Esophagus mucosa (tissue), 1 donor: ENCODE measurements at regions not wholly inside any gene's neighbourhood (a gene's known extent, or its start where the extent isn't known, plus 50 kb on each side); places are given as distances from the start of the nearest gene placed in this dataset.
"Not testable (repeated sequence)": the region's sequence is repeated elsewhere in the genome, so short reads cannot be mapped to it uniquely, and the experiment has no call there.

Experiments used
- ATAC-seq: fragments of 200-7000 bp; cut with Tn5 transposase; one replicate; pipeline ENCODE4 v1.9.1; 2020
- donor health status: DM: yes; HTN: yes; CAD: no.

GRCh38 chr3:72660270-72661114 is 187.8 kb downstream of the SHQ1 start:
- peak; percentile 75 for ATAC-seq

GRCh38 chr3:72659596-72659995 is 188.6 kb downstream of the SHQ1 start:
- ATAC-seq, result no peak

DNA sequence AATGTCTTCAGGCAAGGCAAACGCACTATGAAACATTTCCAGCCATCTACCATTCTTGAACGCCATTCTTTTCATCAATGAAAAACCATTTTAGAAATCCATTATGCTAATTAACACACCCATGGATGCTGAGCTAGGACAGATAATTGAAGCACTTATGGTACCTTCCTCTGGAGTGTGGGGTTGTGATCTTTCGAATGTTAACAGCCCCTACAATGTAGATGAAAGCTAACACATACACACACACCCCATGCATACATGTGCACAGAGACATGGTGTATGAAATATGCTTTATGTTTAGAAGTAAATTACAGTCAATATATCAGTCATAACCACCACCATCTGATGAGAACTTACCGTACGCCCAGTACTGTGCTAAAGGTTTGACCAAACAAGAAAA is 189.1 kb downstream of the SHQ1 start:
- ATAC-seq, result no peak

DNA sequence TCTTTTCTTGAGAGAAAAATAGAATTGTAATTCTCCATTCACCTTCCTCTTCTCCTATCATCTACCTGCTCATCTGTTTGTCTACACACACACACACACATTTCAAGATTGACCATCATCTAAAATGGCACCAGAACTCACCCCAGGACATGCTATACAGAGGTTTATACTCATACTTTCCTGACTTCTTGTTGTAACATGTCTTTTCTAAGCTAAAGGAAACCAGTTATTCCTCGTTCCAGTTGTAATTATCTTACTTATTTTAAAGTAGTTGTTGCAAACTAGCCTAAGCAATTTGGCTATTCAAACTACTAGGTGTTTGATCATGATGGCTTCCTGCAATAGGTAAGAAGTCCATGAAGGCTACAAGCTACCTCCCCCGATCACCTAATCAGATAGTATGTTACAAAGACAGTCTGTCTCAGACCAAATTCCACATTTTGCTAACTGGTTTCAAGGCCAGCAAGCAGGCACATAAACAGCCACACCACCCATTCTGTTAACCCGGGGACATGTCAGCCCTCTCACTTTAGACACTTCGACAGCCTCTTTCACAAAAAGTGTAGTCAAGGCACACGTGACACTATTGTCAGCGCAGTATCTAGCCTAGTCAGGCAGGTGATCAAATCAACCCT is 189.7 kb downstream of the SHQ1 start:
- ATAC-seq, result peak; percentile 17

DNA sequence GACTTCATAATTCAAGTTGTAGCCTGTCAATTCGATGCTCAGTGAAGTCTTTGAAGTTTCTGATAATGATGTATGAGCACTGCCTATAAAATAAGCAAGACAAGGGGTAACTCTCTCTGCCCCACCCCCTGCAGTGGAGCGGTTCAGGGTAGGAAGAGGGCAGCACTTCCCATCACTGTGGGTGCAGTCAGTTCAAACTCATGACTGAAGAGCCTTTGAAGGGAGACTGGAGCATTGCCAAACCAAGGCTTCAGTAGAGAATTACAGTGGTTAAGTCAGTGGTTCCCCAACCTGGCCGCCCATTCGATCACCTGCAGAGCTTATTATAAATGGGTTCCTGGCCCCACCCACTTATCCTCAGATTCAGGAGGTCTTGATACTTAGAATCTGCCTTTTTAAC is 190.6 kb downstream of the SHQ1 start:
- ATAC-seq, result peak; percentile 63

DNA sequence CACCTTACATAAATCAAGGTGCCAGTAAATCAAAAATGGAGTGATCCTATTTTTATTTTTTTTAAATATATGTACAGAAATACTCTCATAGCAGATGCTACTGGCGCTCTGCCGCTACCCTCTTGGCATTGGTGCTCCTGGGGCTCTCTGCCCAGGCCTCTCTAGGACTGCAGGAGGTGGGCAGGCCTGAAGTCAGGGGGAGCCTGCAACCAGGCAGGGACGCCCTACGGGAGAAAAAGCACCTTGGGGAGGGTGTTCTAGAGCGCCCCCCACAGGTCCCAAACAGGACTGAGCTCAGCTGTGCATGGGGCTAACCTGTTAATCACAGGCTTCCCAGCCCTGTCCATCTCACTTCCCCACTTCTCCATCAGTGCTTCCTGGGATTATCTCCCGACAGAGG is 192.5 kb downstream of the SHQ1 start:
- ATAC-seq, result no peak

DNA sequence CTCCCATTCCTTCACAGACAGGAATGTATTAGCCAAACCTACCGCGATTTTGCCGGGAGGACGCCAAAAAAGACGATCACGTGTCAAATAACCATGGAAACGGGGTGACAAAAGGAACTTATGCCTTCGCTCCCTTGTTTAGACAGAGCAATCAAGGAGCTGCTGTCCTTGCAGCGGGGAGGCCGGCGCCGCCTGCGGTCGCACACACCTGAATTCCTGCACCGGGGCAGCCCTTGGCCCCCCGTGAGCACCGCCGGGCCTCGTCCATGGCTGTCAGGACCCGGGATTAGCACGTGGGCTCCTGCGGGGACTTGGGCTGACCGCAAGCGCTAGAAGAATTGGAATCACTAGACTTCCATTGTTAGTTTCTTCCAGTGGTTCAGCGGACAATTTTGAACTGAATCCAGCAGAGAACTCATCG is 193.1 kb downstream of the SHQ1 start:
- ATAC-seq, result peak; percentile 23

GRCh38 chr3:72652395-72652794 is 195.8 kb downstream of the SHQ1 start:
- no peak for ATAC-seq

DNA sequence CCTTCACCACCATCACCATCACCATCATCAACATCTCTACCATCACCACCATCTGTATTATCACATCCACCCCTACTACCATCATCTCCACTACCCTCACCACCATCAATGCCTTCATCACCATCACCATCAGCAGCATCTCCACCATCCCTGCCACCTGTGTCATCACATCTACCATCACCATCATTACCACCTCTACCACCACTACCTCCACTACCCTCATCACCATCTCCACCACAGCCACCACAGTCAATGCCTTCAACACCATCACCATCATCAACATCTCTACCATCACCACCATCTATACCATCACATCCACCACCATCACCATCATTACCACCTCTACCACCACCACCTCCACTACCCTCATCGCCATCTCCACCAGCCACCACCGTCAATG is 196.7 kb downstream of the SHQ1 start:
- ATAC-seq, result no peak

DNA sequence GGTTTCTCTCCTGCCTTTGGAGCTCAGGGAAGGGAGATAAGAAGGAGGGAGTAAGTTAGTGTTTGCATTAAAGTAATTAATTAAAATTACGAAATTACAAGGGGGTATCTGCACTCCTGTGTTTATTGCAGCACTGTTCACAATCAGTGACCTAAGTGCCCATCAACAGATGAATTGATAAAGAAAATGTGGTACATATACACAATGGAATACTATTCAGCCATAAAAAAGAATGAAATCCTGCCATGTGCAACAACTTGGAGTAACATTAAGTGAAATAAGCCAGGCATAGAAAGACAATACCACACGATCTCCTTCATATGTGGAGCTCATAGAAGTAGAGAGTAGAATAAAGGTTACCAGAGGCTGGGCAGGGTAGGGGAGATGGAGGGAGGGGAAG is 202.0 kb downstream of the SHQ1 start:
- ATAC-seq, result no peak

- ATAC-seq, result not testable (repeated sequence)
Measured at GRCh38 chr3:72643635-72644034, 204.6 kb downstream of the SHQ1 start.

DNA sequence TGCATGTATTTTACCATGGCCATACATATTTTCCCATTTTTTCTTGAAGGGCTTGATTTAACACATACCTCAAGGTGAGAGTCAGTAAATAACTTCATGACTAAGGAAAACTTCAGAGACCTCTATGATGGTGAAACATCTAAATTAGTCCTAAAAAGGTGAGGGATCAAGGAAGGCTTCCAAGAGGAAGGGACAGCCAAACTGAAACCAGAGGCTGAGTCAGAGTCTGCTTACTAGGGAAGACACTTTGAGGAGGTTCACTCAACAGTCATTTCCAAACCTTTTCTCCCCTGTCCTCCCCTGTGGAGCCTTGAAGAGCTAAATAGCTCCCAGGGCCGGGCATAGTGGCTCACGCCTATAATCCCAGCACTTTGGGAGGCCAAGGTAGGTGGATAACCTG is 206.6 kb downstream of the SHQ1 start:
- peak; percentile 27 for ATAC-seq

GRCh38 chr3:72641072-72641471 is 207.2 kb downstream of the SHQ1 start:
- ATAC-seq, result no peak

DNA sequence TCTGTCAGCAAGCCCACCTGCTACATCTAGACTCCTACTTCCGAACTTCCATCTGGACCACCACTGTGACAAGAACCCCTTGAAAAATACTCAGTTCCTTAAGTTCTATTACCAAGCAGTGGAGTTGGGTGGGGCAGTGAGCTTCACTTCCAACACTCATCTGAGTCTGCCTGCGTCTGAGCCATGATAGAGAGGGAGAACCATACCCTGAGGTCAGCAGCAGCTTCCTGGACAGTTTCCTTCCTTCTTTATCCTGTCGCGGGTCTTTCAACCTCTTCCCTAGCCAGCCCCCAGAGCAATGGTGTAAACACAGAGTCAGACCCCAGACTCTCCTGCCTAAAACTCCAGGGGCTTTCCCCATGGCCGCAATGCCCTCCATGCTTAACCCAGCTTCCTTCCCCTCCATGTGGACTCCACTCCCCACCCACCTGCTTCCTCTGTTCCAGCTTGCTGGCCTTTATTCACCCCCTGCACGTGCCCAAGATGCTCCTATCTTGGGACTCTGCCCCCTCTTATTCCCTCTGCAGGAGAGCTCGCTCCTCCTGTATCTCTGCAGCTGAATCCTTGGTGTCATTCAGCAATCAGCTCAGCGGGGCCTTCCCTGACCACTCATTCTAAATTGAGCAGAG is 211.2 kb downstream of the SHQ1 start:
- ATAC-seq, result no peak

- ATAC-seq, result no peak
Measured at GRCh38 chr3:72635551-72635950, 212.7 kb downstream of the SHQ1 start.

- no peak for ATAC-seq
Measured at GRCh38 chr3:72634128-72634527, 214.1 kb downstream of the SHQ1 start.

- no peak for ATAC-seq
Measured at GRCh38 chr3:72633534-72633933, 214.7 kb downstream of the SHQ1 start.

- no peak for ATAC-seq
Measured at GRCh38 chr3:72633121-72633520, 215.1 kb downstream of the SHQ1 start.

DNA sequence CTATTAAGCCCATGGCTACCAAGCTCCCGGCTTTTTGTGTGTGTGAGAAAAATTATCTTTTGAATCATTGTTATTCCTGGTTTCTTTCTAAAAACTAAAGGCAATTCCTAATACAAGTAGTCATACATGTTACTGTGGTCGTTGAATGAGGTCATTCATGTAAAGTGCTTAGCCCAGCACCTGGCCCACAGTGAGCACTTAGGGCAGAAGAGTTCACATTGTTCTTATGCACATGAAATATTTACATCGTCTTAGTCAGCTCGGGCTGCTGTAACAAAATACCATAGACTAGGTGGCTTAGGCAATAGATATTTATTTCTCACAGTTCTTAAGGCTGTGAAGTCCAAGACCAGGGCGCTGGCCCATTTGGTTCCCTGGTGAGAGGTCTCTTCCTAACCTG is 216.1 kb downstream of the SHQ1 start:
- ATAC-seq, result no peak

- ATAC-seq, result no peak
Measured at GRCh38 chr3:72630969-72631344, 217.3 kb downstream of the SHQ1 start.

GRCh38 chr3:72630327-72630968 is 217.8 kb downstream of the SHQ1 start:
- ATAC-seq, result no peak

GRCh38 chr3:72629191-72629631 is 219.0 kb downstream of the SHQ1 start:
- ATAC-seq, result peak; percentile 38

GRCh38 chr3:72628065-72628464 is 220.2 kb downstream of the SHQ1 start:
- ATAC-seq, result peak; percentile 96
